GM12873 (cell line): ENCODE measurements at regions not wholly inside any gene's neighbourhood (a gene's known extent, or its start where the extent isn't known, plus 50 kb on each side); places are given as distances from the start of the nearest gene placed in this dataset.

Source experiments
- TF ChIP-seq, protein P1 (sequence below): IDR thresholded peaks from 2 replicates; pipeline ENCODE4 v1.5.1; 2012; ENCODE audit warnings: low read depth, mild to moderate bottlenecking, moderate library complexity, low read length, control low read depth; ENCODE audit not compliant: insufficient read depth; ENCODE audit errors: missing control alignments

DNA sequence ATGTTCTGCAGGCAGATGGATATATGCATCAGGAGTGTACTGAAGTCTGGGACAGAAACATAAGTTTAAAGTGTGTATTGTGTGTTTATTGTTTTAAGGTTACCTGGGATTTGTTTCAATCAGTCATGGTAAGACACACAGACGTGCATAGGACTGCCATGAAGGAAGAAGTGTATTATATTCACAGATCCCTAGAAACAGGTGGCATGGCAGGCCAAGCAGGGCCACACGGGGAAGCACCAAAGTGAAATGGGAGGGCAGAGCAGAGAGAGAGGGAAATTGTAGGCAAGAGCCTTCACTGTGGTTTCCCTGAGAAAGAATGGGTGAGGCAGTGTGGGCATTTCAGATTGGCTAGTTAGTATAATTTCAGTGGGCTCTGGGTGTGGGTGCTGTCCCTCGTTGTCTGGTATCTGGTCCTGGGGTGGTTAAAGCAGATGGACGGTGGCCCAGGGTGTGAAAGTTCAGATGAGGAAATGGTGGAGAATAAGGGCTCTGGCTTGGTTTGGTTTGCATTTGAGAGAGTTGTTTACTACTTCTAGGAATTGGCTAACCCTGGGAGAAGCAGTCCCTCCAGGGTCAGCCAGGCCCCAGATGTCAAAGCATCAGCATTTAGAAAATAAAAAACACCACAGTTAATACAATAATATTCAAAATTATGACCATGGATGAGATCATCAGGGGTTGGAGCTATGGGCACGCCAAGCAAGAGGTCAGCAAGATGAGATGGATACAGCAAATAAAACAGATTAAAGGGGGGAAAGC, 160.0 kb downstream of the LRRC30 start:
- TF ChIP-seq, protein P1, sequence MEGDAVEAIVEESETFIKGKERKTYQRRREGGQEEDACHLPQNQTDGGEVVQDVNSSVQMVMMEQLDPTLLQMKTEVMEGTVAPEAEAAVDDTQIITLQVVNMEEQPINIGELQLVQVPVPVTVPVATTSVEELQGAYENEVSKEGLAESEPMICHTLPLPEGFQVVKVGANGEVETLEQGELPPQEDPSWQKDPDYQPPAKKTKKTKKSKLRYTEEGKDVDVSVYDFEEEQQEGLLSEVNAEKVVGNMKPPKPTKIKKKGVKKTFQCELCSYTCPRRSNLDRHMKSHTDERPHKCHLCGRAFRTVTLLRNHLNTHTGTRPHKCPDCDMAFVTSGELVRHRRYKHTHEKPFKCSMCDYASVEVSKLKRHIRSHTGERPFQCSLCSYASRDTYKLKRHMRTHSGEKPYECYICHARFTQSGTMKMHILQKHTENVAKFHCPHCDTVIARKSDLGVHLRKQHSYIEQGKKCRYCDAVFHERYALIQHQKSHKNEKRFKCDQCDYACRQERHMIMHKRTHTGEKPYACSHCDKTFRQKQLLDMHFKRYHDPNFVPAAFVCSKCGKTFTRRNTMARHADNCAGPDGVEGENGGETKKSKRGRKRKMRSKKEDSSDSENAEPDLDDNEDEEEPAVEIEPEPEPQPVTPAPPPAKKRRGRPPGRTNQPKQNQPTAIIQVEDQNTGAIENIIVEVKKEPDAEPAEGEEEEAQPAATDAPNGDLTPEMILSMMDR: no peak

DNA sequence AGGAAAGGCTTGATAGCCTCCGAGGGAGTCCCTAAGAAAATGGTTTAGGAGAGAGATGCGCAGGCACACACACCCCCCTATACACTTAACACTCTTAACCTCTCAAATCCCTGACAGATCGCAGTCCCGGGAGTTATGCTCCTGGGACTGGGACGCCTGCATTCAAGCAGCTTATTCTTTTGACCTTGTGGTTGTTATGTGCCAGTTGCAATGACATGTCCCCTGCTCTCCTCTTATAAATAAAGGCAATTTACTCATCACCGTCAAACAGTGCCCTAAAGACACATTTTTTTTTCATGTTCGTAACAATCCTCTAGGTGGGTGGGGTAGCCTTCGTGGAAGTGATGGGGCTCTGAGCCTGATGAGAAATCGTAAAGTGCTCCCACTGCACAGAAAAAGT, 162.2 kb downstream of the LRRC30 start:
- TF ChIP-seq, protein P1: no peak

DNA sequence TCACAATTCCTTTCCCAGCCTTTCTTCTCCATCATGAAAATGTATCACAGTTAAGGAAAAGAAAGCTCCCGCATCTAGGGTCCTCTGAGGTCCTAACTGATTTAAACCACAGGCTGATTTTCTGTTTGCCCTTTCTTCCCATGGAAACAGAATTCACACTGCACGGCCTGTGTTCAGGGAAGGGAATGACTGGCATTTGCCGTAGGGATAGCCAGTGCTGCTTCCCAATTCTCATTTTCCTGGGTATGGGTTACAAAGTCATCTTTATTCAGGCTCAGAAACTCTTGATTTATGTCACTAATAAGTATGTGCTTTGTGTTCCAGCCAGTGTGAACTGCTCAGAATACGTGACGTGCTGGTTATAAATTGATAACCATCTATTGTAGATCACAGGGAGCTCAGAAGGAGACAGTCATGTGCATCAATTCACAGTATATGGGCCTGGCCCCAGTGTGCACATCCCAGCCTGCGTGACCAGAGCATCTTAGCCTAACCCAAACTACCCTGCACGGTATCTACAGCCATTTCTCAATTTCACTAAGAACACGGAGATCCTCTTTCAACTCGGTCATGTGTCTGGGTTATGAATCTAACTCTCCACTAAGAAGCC, 163.3 kb downstream of the LRRC30 start:
- TF ChIP-seq, protein P1: no peak

DNA sequence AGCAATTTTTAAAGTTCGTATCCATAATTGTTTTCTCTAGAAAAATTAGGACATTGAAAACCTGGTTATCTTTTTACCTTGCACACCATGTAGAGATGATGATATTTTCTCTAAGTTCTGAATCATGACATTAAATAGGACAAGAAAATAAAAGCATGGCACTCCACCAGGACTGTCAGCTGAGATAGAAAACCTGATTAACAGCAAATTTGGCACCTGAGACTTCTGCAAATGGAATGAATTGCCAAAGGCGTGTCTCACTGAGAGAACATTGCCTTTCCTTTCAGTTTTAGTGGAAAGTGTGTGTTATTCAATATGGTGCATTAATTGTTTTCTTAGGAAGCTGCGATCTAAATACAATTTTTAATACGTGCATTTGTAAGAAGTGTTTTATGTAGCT, 164.7 kb downstream of the LRRC30 start:
- TF ChIP-seq, protein P1: no peak

DNA sequence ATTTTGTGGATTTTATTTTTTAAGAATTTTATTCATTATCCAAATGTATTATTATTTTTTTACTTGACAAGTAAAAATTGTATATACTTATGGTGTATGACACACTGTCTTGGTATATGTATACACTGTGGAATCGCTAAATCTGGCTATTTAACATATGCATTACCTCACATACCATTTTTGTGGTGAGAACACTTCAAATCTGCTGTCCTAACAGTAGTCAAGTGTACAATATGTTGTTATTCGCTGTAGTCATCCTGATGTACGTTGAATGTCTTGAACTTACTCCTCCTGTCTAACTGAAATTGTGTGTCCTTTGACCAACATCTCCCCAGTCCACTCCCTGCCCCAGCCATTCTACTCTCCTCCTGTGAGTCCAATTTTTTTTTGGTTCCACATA, 153.2 kb upstream of the PTPRM start:
- TF ChIP-seq, protein P1: no peak

DNA sequence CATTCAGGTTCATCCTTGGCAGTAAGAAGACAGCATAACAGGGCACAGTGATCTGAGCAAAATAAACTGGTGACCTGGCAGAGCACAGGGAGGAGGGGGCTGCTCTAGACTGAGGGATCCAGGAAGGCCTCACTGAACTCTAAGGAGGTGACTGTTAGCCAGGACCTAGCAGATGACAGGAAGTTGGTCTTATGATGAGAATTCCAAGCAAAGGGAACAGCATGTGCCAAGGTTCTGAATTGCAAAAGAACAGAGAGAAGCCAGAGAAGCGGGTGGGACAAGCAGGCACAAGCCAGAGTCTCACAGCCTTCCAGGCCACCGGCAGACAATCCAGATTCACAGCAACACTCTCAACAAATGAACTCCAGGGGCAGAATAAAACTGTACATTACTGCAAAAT, 152.7 kb upstream of the PTPRM start:
- TF ChIP-seq, protein P1: no peak

DNA sequence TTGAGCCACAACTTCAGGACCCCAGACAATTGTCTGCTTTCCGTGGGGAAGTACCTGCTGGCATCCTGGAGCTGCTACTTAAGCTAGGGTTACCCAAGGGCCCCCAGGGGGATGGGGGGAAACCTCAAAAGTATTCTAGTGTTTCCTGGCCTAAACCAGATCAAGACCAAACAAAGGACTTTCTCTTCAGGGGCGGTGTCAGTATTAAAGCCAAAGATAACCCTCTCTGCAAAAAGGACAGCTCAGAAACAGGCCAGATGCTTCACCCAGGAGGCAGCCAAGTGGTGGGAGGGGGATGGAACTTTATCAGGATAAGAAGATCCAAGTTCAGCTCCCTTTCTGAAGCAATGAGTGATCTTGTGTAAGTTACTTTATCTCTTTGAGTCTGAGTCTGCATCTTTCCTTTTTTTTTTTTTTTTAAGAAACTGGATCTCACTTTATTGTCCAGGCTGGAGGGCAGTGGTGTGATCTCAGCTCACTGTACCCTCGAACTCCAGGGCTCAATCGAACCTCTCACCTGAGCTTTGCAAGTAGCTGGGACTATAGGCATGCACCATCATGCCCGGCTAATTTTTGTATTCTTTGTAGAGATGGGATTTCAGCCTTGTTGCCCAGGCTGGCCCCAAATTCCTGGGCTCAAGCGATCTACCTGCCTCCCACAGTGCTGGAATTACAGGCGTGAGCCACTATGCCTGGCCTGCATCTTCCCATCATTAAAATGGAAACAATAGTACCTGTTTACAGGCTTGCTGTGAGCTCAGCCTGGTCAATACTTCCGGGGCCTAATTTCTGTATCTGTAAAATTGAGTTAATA, 151.8 kb upstream of the PTPRM start:
- TF ChIP-seq, protein P1: no peak
